ENCODE measurements at regions not wholly inside any gene's neighbourhood (a gene's known extent, or its start where the extent isn't known, plus 50 kb on each side); places are given as distances from the start of the nearest gene placed in this dataset.
"Not testable (repeated sequence)": the region's sequence is repeated elsewhere in the genome, so short reads cannot be mapped to it uniquely, and the experiment has no call there.

DNA sequence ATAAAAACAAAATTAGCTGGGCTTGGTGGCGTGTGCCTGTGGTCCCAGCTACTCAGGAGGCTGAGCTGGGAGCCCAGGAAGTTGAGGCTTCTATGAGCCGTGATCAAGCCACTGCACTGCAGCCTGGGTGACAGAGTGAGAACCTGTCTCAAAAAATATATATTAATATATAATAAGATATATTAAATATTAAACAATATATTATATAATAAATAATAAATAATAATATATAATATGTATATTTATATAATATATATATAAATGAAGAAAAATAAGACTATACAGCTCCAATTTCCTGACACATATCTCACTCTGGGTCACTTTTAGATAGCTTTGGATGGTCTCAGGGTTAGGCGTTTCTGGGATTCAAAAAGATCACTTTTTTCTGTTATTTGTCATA lies 74.2 kb upstream of the DPPA4 start:
- no peaks in the 10 kb centered on the region for H3K79me2 ChIP-seq (ENCODE audit: insufficient read depth, low read depth, low read length)
- H3K4me3 ChIP-seq (ENCODE audit: low read depth, low read length, poor library complexity, severe bottlenecking), result no peak overlapping the region
- H4K20me1 ChIP-seq (ENCODE audit: insufficient read depth, low read length), result no peaks in the 10 kb centered on the region
- H3K4me2 ChIP-seq (ENCODE audit: low read length), result no peak overlapping the region
- intact Hi-C loops (cut with micrococcal nuclease; ENCODE audit: unreplicated experiment), result no loop called here
- H3K4me1 ChIP-seq (ENCODE audit: insufficient read depth, low read length, poor library complexity, severe bottlenecking), result no peaks in the 10 kb centered on the region
- POLR2A ChIA-PET, result no interaction called here
- H3K36me3 ChIP-seq (ENCODE audit: insufficient read depth, low read length), result no peaks in the 10 kb centered on the region
- no peaks in the 10 kb centered on the region for H3K9me2 ChIP-seq (ENCODE audit: insufficient read depth, low read length)
- TF ChIP-seq, protein P1, sequence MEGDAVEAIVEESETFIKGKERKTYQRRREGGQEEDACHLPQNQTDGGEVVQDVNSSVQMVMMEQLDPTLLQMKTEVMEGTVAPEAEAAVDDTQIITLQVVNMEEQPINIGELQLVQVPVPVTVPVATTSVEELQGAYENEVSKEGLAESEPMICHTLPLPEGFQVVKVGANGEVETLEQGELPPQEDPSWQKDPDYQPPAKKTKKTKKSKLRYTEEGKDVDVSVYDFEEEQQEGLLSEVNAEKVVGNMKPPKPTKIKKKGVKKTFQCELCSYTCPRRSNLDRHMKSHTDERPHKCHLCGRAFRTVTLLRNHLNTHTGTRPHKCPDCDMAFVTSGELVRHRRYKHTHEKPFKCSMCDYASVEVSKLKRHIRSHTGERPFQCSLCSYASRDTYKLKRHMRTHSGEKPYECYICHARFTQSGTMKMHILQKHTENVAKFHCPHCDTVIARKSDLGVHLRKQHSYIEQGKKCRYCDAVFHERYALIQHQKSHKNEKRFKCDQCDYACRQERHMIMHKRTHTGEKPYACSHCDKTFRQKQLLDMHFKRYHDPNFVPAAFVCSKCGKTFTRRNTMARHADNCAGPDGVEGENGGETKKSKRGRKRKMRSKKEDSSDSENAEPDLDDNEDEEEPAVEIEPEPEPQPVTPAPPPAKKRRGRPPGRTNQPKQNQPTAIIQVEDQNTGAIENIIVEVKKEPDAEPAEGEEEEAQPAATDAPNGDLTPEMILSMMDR (conservative IDR thresholded peaks at IDR 0.05; ENCODE audit: low read length), result no peak
- TF ChIP-seq EZH2phosphoT487 (IDR thresholded peaks at IDR 0.05; ENCODE audit: borderline replicate concordance, low read depth, low read length), result no peak
- DNase-seq (ENCODE audit: low spot score), result no peak
- H3K27ac ChIP-seq (ENCODE audit: low read depth, low read length, poor library complexity, severe bottlenecking), result no peak overlapping the region
- no TSS peak for BruUV-seq (replicated peaks)
- CTCF ChIA-PET (ENCODE audit: unreplicated experiment), result no interaction called here
- no peak overlapping the region for H2AFZ ChIP-seq (ENCODE audit: low read length)
- no peaks in the 10 kb centered on the region for H3K9me3 ChIP-seq (ENCODE audit: low read length)

GRCh38 chr3:109396806-109397205 lies 59.5 kb upstream of the DPPA4 start:
- Histone ChIP-seq H3K9me3 (ENCODE audit: low read length) (no peaks in the 10 kb centered on the region), H4K20me1 (ENCODE audit: insufficient read depth, low read length) (no peaks in the 10 kb centered on the region), H3K4me1 (ENCODE audit: insufficient read depth, low read length, poor library complexity, severe bottlenecking) (no peaks in the 10 kb centered on the region), H2AFZ (ENCODE audit: low read length) (no peak overlapping the region), H3K4me2 (ENCODE audit: low read length) (no peak overlapping the region), H3K27ac (ENCODE audit: low read depth, low read length, poor library complexity, severe bottlenecking) (no peak overlapping the region), H3K9me2 (ENCODE audit: insufficient read depth, low read length) (no peaks in the 10 kb centered on the region), H3K4me3 (ENCODE audit: low read depth, low read length, poor library complexity, severe bottlenecking) (no peak overlapping the region), H3K36me3 (ENCODE audit: insufficient read depth, low read length) (no peaks in the 10 kb centered on the region), H3K79me2 (ENCODE audit: insufficient read depth, low read depth, low read length) (no peaks in the 10 kb centered on the region)
- CTCF ChIA-PET (ENCODE audit: unreplicated experiment), result no interaction called here
- POLR2A ChIA-PET, result interaction anchor here (0.5 kb wide), 1 partner anchor 97 kb away, joined by 3 read pairs; no protein-coding TSS in a partner anchor
- no TSS peak for BruUV-seq (replicated peaks)
- TF ChIP-seq, protein P1 (conservative IDR thresholded peaks at IDR 0.05; ENCODE audit: low read length), result no peak
- TF ChIP-seq EZH2phosphoT487 (IDR thresholded peaks at IDR 0.05; ENCODE audit: borderline replicate concordance, low read depth, low read length), result no peak
- DNase-seq (ENCODE audit: low spot score), result no peak
- intact Hi-C loops (cut with micrococcal nuclease; ENCODE audit: unreplicated experiment), result no loop called here

DNA sequence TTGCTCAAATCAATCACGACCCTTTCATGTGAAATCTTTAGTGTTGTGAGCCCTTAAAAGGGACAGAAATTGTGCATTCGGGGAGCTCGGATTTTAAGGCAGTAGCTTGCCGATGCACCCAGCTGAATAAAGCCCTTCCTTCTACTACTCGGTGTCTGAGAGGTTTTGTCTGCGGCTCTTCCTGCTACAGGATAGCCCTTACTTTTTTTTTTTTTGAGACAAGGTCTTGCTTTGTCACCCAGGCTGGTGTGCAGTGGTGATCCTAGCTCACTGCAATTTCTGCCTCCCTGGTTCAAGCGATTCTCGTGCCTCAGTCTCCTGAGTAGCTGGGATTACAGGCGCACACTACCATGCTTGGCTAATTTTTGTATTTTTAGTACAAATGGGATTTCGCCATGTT lies 56.4 kb upstream of the DPPA4 start:
- H2AFZ ChIP-seq (ENCODE audit: low read length); intact Hi-C loops (cut with micrococcal nuclease; ENCODE audit: unreplicated experiment); H3K27ac ChIP-seq (ENCODE audit: low read depth, low read length, poor library complexity, severe bottlenecking); BruUV-seq (replicated peaks); CTCF ChIA-PET (ENCODE audit: unreplicated experiment); DNase-seq (ENCODE audit: low spot score); H3K9me3 ChIP-seq (ENCODE audit: low read length); H3K4me2 ChIP-seq (ENCODE audit: low read length); H3K79me2 ChIP-seq (ENCODE audit: insufficient read depth, low read depth, low read length); H3K9me2 ChIP-seq (ENCODE audit: insufficient read depth, low read length); H3K36me3 ChIP-seq (ENCODE audit: insufficient read depth, low read length); H3K4me1 ChIP-seq (ENCODE audit: insufficient read depth, low read length, poor library complexity, severe bottlenecking); H3K4me3 ChIP-seq (ENCODE audit: low read depth, low read length, poor library complexity, severe bottlenecking); H4K20me1 ChIP-seq (ENCODE audit: insufficient read depth, low read length): not testable (repeated sequence)
- POLR2A ChIA-PET, result interaction anchor here (0.6 kb wide), 1 partner anchor 699 kb away, joined by 3 read pairs; no protein-coding TSS in a partner anchor
